Panc1 (cell line): ENCODE measurements at regions not wholly inside any gene's neighbourhood (a gene's known extent, or its start where the extent isn't known, plus 50 kb on each side); places are given as distances from the start of the nearest gene placed in this dataset.

ENCODE experiments used
- ATAC-seq: fragments of 200-7000 bp; cut with Tn5 transposase; 2 replicates; pipeline ENCODE4 v1.9.1; 2020; ENCODE audit warnings: mild to moderate bottlenecking, moderate library complexity
- BruUV-seq: library from RNA; stranded (reverse); fragments of 400-500 nt; replicated peaks from 2 replicates; lab custom pipeline; 2021; lab: Mats Ljungman, UMichigan
- CTCF ChIA-PET: fragments of 300-600 bp; sonication (Branson Sonifier 250); formaldehyde crosslinking; loops from one replicate; lab custom pipeline; 2022; ENCODE audit warnings: antibody characterized with exemption; lab: Charles Lee
- POLR2A ChIA-PET: fragments of 300-600 bp; sonication (Branson Sonifier 250); formaldehyde crosslinking; loops from one replicate; lab custom pipeline; 2022; ENCODE audit warnings: antibody characterized with exemption; lab: Charles Lee
- DNase-seq: peaks from one replicate; pipeline ENCODE4 v3.0.0-alpha.2; 2010; ENCODE audit warnings: low read depth, low spot score
- H3K27ac ChIP-seq: 2 replicates; pipeline ENCODE4 v1.5.1; 2011; ENCODE audit warnings: mild to moderate bottlenecking, low read length, inconsistent platforms
- H3K27me3 ChIP-seq: fragments of 200-500 bp; sonication (Bioruptor generic); 2 replicates; pipeline ENCODE4 v1.6.0; 2014; ENCODE audit warnings: low read length, inconsistent platforms; ENCODE audit not compliant: control insufficient read depth, insufficient read depth
- H3K36me3 ChIP-seq: fragments of 200-500 bp; sonication (Bioruptor generic); 2 replicates; pipeline ENCODE4 v1.5.1; 2014; ENCODE audit warnings: inconsistent platforms, mild to moderate bottlenecking, low read length, moderate library complexity; ENCODE audit not compliant: control insufficient read depth, insufficient read depth
- H3K4me1 ChIP-seq: 2 replicates; pipeline ENCODE4 v1.5.1; 2011; ENCODE audit warnings: inconsistent platforms, mild to moderate bottlenecking, low read length, moderate library complexity; ENCODE audit not compliant: control insufficient read depth, insufficient read depth
- H3K4me3 ChIP-seq, 2 experiments: 2 replicates each; pipeline ENCODE4 v1.5.1; 2011 to 2012; ENCODE audit warnings: low read depth in 2 of 2, low read length in 2 of 2, mild to moderate bottlenecking in 2 of 2, inconsistent platforms in 1 of 2, moderate library complexity in 1 of 2
- H3K9me3 ChIP-seq: fragments of 200-500 bp; sonication (Bioruptor generic); 2 replicates; pipeline ENCODE4 v1.5.1; 2014; ENCODE audit warnings: low read depth, mild to moderate bottlenecking, inconsistent platforms, low read length, moderate library complexity; ENCODE audit not compliant: control insufficient read depth, insufficient read depth
- POLR2AphosphoS5 ChIP-seq: IDR thresholded peaks from 2 replicates; pipeline ENCODE4 v1.6.1; 2012; ENCODE audit warnings: mild to moderate bottlenecking, low read depth, low read length, moderate library complexity
- SIN3A ChIP-seq: IDR thresholded peaks from 2 replicates; pipeline ENCODE4 v1.6.1; 2012; ENCODE audit warnings: low read depth, mild to moderate bottlenecking, low read length, moderate library complexity, borderline replicate concordance; ENCODE audit not compliant: insufficient read depth
- TCF7L2 ChIP-seq: IDR thresholded peaks from 2 replicates; pipeline ENCODE4 v1.6.1; 2011; ENCODE audit warnings: mild to moderate bottlenecking, low read depth, low read length, inconsistent platforms
- in situ Hi-C: cut with HindIII; loops from 2 replicates; pipeline ENCODE4 v1.10.0; 2016; ENCODE audit warnings: low sequenced_read_pairs, low pct_unique_long_range_greater_than_20kb
- intact Hi-C: fragments of 100-400 bp; cut with micrococcal nuclease; formaldehyde crosslinking; loops from one replicate; pipeline ENCODE4 v1.10.0; 2022; ENCODE audit not compliant: unreplicated experiment
- TF ChIP-seq, protein P1 (sequence below): fragments of 450-650 bp; IDR thresholded peaks from 2 replicates; pipeline ENCODE4 v1.5.1; 2017; ENCODE audit warnings: mild to moderate bottlenecking
- TF ChIP-seq, protein P2 (sequence below), 2 experiments: IDR thresholded peaks; 2 replicates each; pipeline ENCODE4 v1.6.1; 2011 to 2012; ENCODE audit warnings: low read depth in 2 of 2, control low read depth in 1 of 2, low read length in 1 of 2, mild to moderate bottlenecking in 1 of 2, moderate library complexity in 1 of 2; ENCODE audit not compliant: insufficient read depth in 1 of 2

DNA sequence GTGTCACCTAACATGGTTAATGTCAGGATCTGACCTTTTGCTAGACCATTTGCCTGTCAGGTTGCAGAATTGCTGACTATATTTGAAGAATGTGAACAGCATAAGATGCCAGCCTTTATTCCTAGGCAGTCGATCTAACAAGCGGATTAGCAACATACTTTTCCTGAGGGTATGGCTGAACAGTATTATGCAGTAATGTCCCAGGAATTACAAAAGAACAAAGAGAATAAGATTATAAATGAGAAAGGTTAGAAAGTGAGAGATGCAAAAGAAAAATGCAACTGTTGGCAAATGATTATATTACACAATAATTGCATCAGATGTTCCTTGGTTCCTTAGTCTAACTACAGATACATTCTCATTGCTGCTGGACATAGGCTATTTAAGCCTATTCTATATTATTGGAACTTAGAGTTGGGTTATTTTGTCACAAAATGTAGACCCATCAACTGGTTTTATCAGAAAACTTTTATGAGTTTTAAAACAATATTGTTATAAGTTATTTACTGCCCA, 647.1 kb upstream of the CRIM1 start:
- no peaks in the 10 kb centered on the region for H3K9me3 ChIP-seq
- ATAC-seq (no peak), DNase-seq (no peak)
- ChIA-PET POLR2A (no interaction called here), CTCF (no interaction called here)
- no peaks in the 10 kb centered on the region for H3K36me3 ChIP-seq
- H3K4me1 ChIP-seq, result no peaks in the 10 kb centered on the region
- H3K27ac ChIP-seq, result no peak overlapping the region
- no TSS peak for BruUV-seq
- no peaks in the 10 kb centered on the region for H3K27me3 ChIP-seq
- in situ Hi-C loops, result no loop called here
- no peak overlapping the region for H3K4me3 ChIP-seq
- intact Hi-C loops, result no loop called here
- TF ChIP-seq, protein P1, sequence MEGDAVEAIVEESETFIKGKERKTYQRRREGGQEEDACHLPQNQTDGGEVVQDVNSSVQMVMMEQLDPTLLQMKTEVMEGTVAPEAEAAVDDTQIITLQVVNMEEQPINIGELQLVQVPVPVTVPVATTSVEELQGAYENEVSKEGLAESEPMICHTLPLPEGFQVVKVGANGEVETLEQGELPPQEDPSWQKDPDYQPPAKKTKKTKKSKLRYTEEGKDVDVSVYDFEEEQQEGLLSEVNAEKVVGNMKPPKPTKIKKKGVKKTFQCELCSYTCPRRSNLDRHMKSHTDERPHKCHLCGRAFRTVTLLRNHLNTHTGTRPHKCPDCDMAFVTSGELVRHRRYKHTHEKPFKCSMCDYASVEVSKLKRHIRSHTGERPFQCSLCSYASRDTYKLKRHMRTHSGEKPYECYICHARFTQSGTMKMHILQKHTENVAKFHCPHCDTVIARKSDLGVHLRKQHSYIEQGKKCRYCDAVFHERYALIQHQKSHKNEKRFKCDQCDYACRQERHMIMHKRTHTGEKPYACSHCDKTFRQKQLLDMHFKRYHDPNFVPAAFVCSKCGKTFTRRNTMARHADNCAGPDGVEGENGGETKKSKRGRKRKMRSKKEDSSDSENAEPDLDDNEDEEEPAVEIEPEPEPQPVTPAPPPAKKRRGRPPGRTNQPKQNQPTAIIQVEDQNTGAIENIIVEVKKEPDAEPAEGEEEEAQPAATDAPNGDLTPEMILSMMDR, result no peak
- TF ChIP-seq SIN3A (no peak), TCF7L2 (no peak), POLR2AphosphoS5 (no peak)
- TF ChIP-seq, protein P2, sequence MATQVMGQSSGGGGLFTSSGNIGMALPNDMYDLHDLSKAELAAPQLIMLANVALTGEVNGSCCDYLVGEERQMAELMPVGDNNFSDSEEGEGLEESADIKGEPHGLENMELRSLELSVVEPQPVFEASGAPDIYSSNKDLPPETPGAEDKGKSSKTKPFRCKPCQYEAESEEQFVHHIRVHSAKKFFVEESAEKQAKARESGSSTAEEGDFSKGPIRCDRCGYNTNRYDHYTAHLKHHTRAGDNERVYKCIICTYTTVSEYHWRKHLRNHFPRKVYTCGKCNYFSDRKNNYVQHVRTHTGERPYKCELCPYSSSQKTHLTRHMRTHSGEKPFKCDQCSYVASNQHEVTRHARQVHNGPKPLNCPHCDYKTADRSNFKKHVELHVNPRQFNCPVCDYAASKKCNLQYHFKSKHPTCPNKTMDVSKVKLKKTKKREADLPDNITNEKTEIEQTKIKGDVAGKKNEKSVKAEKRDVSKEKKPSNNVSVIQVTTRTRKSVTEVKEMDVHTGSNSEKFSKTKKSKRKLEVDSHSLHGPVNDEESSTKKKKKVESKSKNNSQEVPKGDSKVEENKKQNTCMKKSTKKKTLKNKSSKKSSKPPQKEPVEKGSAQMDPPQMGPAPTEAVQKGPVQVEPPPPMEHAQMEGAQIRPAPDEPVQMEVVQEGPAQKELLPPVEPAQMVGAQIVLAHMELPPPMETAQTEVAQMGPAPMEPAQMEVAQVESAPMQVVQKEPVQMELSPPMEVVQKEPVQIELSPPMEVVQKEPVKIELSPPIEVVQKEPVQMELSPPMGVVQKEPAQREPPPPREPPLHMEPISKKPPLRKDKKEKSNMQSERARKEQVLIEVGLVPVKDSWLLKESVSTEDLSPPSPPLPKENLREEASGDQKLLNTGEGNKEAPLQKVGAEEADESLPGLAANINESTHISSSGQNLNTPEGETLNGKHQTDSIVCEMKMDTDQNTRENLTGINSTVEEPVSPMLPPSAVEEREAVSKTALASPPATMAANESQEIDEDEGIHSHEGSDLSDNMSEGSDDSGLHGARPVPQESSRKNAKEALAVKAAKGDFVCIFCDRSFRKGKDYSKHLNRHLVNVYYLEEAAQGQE (IDR thresholded peaks at IDR 0.05; ENCODE audit: insufficient read depth in 1 of 2, low read depth in 2 of 2, low read length in 1 of 2), result no peak

DNA sequence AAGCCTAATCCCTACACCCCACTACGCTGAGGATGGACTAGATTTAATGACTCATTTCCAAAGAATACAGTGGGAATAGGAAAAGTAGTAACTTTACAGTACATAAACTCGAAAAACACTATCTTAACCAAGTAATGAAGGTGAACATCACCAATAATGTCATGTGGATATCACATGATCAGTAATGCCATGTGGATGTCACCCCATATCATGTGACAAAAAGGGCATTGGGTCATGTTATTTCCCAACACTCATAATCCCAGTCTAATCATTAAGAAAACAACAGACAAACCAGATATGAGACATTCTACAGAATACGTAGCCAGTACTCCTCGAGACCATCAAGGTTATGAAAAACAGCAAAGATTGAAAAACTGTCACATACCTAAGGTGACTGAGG, 667.3 kb upstream of the CRIM1 start:
- ATAC-seq (no peak), DNase-seq (no peak)
- Histone ChIP-seq H3K4me1 (no peaks in the 10 kb centered on the region), H3K4me3 (no peak overlapping the region), H3K27ac (no peak overlapping the region), H3K36me3 (no peaks in the 10 kb centered on the region), H3K27me3 (no peaks in the 10 kb centered on the region), H3K9me3 (no peaks in the 10 kb centered on the region)
- intact Hi-C loops (no loop called here), in situ Hi-C loops (no loop called here)
- POLR2A ChIA-PET, result no interaction called here
- TF ChIP-seq SIN3A (no peak), TCF7L2 (no peak), POLR2AphosphoS5 (no peak)
- CTCF ChIA-PET, result no interaction called here
- BruUV-seq, result no TSS peak

DNA sequence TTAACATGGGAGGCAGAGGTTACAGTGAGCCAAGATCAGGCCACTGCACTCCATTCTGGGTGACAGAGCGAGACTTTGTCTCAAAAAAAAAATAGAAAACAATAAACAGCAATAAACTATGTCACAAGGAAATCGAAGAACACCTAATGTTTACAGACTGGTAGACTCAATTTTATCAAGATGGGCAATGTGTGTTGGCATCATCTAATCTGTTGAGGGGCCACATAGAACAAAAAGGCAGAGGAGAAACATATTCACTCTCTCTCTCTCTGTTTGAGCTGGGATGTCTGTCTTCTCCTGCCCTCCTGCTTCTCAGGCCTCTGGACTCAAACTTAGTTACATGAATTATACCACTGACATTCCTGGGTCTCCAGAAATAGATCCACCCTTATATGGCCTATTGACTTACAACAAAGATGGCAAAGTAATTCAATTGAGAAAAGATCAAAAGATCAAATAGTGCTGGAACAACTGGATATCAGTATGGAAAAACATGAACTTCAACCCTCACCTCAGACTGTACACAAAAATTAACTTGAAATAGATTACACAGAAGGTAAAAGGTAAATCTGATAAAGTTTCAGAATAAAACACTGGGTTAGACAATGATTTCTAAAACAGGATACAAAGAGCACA, 703.8 kb upstream of the CRIM1 start:
- TF ChIP-seq, protein P1, result no peak
- TF ChIP-seq, protein P2 (IDR thresholded peaks at IDR 0.05; ENCODE audit: insufficient read depth in 1 of 2, low read depth in 2 of 2, low read length in 1 of 2), result no peak
- TF ChIP-seq POLR2AphosphoS5, result no peak
- TF ChIP-seq SIN3A, result no peak
- no peak for TF ChIP-seq TCF7L2
- ATAC-seq (no peak), DNase-seq (no peak)
- no peak overlapping the region for H3K27ac ChIP-seq
- intact Hi-C loops, result no loop called here
- no peaks in the 10 kb centered on the region for H3K27me3 ChIP-seq
- no peaks in the 10 kb centered on the region for H3K36me3 ChIP-seq
- no peak overlapping the region for H3K4me3 ChIP-seq
- in situ Hi-C loops, result no loop called here
- no peaks in the 10 kb centered on the region for H3K4me1 ChIP-seq
- BruUV-seq, result no TSS peak
- CTCF ChIA-PET, result no interaction called here
- no peaks in the 10 kb centered on the region for H3K9me3 ChIP-seq
- POLR2A ChIA-PET, result no interaction called here
